ENCODE measurements at regions not wholly inside any gene's neighbourhood (a gene's known extent, or its start where the extent isn't known, plus 50 kb on each side); places are given as distances from the start of the nearest gene placed in this dataset.
"Not testable (repeated sequence)": the region's sequence is repeated elsewhere in the genome, so short reads cannot be mapped to it uniquely, and the experiment has no call there.

GRCh38 chr14:25826105-25826504 lies 771.7 kb downstream of the NOVA1 start:
- Histone ChIP-seq H3K36me3 (replicated peaks; ENCODE audit: insufficient read depth, low read depth) (no peaks in the 10 kb centered on the region), H3K79me2 (no peaks in the 10 kb centered on the region), H3K4me2 (no peak overlapping the region), H3K4me1 (ENCODE audit: insufficient read depth) (no peaks in the 10 kb centered on the region), H4K20me1 (ENCODE audit: insufficient read depth, poor library complexity, severe bottlenecking) (no peaks in the 10 kb centered on the region), H3K27me3 (no peaks in the 10 kb centered on the region), H2AFZ (no peak overlapping the region), H3K9me2 (replicated peaks; ENCODE audit: insufficient read depth) (no peaks in the 10 kb centered on the region), H3K9me3 (ENCODE audit: low read depth) (no peaks in the 10 kb centered on the region), H3K27ac (no peak overlapping the region), H3K4me3 (no peak overlapping the region)
- DNase-seq (ENCODE audit: low spot score), result no peak
- TF ChIP-seq EZH2 (IDR thresholded peaks at IDR 0.05; ENCODE audit: borderline replicate concordance) (no peak), EZH2phosphoT487 (IDR thresholded peaks at IDR 0.05; ENCODE audit: low read depth, severe bottlenecking, unreplicated experiment) (no peak)
- TF ChIP-seq, protein P1, sequence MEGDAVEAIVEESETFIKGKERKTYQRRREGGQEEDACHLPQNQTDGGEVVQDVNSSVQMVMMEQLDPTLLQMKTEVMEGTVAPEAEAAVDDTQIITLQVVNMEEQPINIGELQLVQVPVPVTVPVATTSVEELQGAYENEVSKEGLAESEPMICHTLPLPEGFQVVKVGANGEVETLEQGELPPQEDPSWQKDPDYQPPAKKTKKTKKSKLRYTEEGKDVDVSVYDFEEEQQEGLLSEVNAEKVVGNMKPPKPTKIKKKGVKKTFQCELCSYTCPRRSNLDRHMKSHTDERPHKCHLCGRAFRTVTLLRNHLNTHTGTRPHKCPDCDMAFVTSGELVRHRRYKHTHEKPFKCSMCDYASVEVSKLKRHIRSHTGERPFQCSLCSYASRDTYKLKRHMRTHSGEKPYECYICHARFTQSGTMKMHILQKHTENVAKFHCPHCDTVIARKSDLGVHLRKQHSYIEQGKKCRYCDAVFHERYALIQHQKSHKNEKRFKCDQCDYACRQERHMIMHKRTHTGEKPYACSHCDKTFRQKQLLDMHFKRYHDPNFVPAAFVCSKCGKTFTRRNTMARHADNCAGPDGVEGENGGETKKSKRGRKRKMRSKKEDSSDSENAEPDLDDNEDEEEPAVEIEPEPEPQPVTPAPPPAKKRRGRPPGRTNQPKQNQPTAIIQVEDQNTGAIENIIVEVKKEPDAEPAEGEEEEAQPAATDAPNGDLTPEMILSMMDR (IDR thresholded peaks at IDR 0.05; ENCODE audit: poor library complexity), result no peak
- WGBS (ENCODE audit: low lambda C conversion rate, missing lambda C conversion rate), result 96% methylated on average over 1 of the region's 1 CpG

GRCh38 chr14:25820368-25820767 lies 770.4 kb upstream of the STXBP6 start:
- Histone ChIP-seq H3K4me3 (no peak overlapping the region), H2AFZ (no peak overlapping the region), H3K27ac (no peak overlapping the region), H3K79me2 (no peaks in the 10 kb centered on the region), H3K36me3 (replicated peaks; ENCODE audit: insufficient read depth, low read depth) (no peaks in the 10 kb centered on the region), H3K27me3 (no peaks in the 10 kb centered on the region), H4K20me1 (ENCODE audit: insufficient read depth, poor library complexity, severe bottlenecking) (no peaks in the 10 kb centered on the region), H3K9me2 (replicated peaks; ENCODE audit: insufficient read depth) (no peaks in the 10 kb centered on the region), H3K4me1 (ENCODE audit: insufficient read depth) (no peaks in the 10 kb centered on the region), H3K9me3 (ENCODE audit: low read depth) (no peaks in the 10 kb centered on the region), H3K4me2 (no peak overlapping the region)
- TF ChIP-seq, protein P1 (IDR thresholded peaks at IDR 0.05; ENCODE audit: poor library complexity), result no peak
- TF ChIP-seq EZH2 (IDR thresholded peaks at IDR 0.05; ENCODE audit: borderline replicate concordance) (no peak), EZH2phosphoT487 (IDR thresholded peaks at IDR 0.05; ENCODE audit: low read depth, severe bottlenecking, unreplicated experiment) (no peak)
- 89% methylated on average over 1 of the region's 1 CpG for WGBS (ENCODE audit: low lambda C conversion rate, missing lambda C conversion rate)
- DNase-seq (ENCODE audit: low spot score), result no peak

GRCh38 chr14:25814622-25815021 lies 764.7 kb upstream of the STXBP6 start:
- H3K4me3 ChIP-seq; H3K36me3 ChIP-seq (replicated peaks; ENCODE audit: insufficient read depth, low read depth); DNase-seq (ENCODE audit: low spot score); H2AFZ ChIP-seq; H3K27me3 ChIP-seq; H3K4me1 ChIP-seq (ENCODE audit: insufficient read depth); H3K27ac ChIP-seq; H3K4me2 ChIP-seq; H3K9me2 ChIP-seq (replicated peaks; ENCODE audit: insufficient read depth); H4K20me1 ChIP-seq (ENCODE audit: insufficient read depth, poor library complexity, severe bottlenecking); H3K9me3 ChIP-seq (ENCODE audit: low read depth); H3K79me2 ChIP-seq: not testable (repeated sequence)
- WGBS (ENCODE audit: low lambda C conversion rate, missing lambda C conversion rate), result 76% methylated on average over 3 of the region's 3 CpGs

- H3K27ac ChIP-seq, result no peak overlapping the region
- H2AFZ ChIP-seq, result no peak overlapping the region
- DNase-seq (ENCODE audit: low spot score), result no peak
- no peaks in the 10 kb centered on the region for H3K9me3 ChIP-seq (ENCODE audit: low read depth)
- TF ChIP-seq EZH2 (IDR thresholded peaks at IDR 0.05; ENCODE audit: borderline replicate concordance), result no peak
- TF ChIP-seq, protein P1 (IDR thresholded peaks at IDR 0.05; ENCODE audit: poor library complexity), result no peak
- no peak for TF ChIP-seq EZH2phosphoT487 (IDR thresholded peaks at IDR 0.05; ENCODE audit: low read depth, severe bottlenecking, unreplicated experiment)
- no peaks in the 10 kb centered on the region for H3K9me2 ChIP-seq (replicated peaks; ENCODE audit: insufficient read depth)
- no peaks in the 10 kb centered on the region for H4K20me1 ChIP-seq (ENCODE audit: insufficient read depth, poor library complexity, severe bottlenecking)
- 84% methylated on average over 2 of the region's 2 CpGs for WGBS (ENCODE audit: low lambda C conversion rate, missing lambda C conversion rate)
- no peaks in the 10 kb centered on the region for H3K79me2 ChIP-seq
- no peaks in the 10 kb centered on the region for H3K27me3 ChIP-seq
- H3K36me3 ChIP-seq (replicated peaks; ENCODE audit: insufficient read depth, low read depth), result no peaks in the 10 kb centered on the region
- no peak overlapping the region for H3K4me2 ChIP-seq
- no peaks in the 10 kb centered on the region for H3K4me1 ChIP-seq (ENCODE audit: insufficient read depth)
- H3K4me3 ChIP-seq, result no peak overlapping the region
Observed at GRCh38 chr14:25803386-25804018, 753.6 kb upstream of the STXBP6 start.

All from hepatocyte (in vitro differentiated cells).